SH-SY5Y (cell line): ENCODE measurements at regions not wholly inside any gene's neighbourhood (a gene's known extent, or its start where the extent isn't known, plus 50 kb on each side); places are given as distances from the start of the nearest gene placed in this dataset.

Experiments used
- GATA2 ChIP-seq: IDR thresholded peaks from 2 replicates; pipeline ENCODE4 v1.6.1; 2011; ENCODE audit warnings: mild to moderate bottlenecking, low read depth, low read length
- GATA3 ChIP-seq: IDR thresholded peaks from 2 replicates; pipeline ENCODE4 v1.6.1; 2011; ENCODE audit warnings: low read depth, mild to moderate bottlenecking, low read length, moderate library complexity

- no peak for TF ChIP-seq GATA2
- no peak for TF ChIP-seq GATA3
Measured at GRCh38 chr15:96395687-96396086, 65.2 kb downstream of the NR2F2 start.
